Keratinocyte (primary cell): ENCODE measurements at regions not wholly inside any gene's neighbourhood (a gene's known extent, or its start where the extent isn't known, plus 50 kb on each side); places are given as distances from the start of the nearest gene placed in this dataset.

Experiments used
- DNase-seq: peaks from one replicate; pipeline ENCODE4 v3.0.0-alpha.2; 2011; ENCODE audit warnings: low read depth, missing footprints, low spot score
- FAIRE-seq: peaks from 2 replicates; lab custom pipeline; 2011; peaks lifted over from hg19 to GRCh38; lab: Jason Lieb, UNC
- H2AFZ ChIP-seq: 2 replicates; pipeline ENCODE4 v1.6.0; 2012; ENCODE audit warnings: low read length, control low read depth, inconsistent platforms; ENCODE audit not compliant: control insufficient read depth
- H3K27ac ChIP-seq: 2 replicates; pipeline ENCODE4 v1.5.1; 2011; ENCODE audit warnings: low read length; ENCODE audit not compliant: control insufficient read depth, insufficient read depth
- H3K27me3 ChIP-seq: 3 replicates; pipeline ENCODE4 v1.6.0; 2011; ENCODE audit warnings: low read length; ENCODE audit not compliant: control insufficient read depth, insufficient read depth; ENCODE audit errors: extremely low read depth
- H3K36me3 ChIP-seq, 2 experiments: 2 replicates in 1 of 2; 3 replicates in 1 of 2; pipeline ENCODE4 v1.5.1; 2011; ENCODE audit warnings: low read length in 2 of 2, mild to moderate bottlenecking in 1 of 2; ENCODE audit not compliant: control insufficient read depth in 2 of 2, insufficient read depth in 2 of 2; ENCODE audit errors: extremely low read depth in 1 of 2
- H3K4me1 ChIP-seq: 3 replicates; pipeline ENCODE4 v1.5.1; 2011; ENCODE audit warnings: low read length; ENCODE audit not compliant: control insufficient read depth, insufficient read depth; ENCODE audit errors: extremely low read depth
- H3K4me2 ChIP-seq: 3 replicates; pipeline ENCODE4 v1.6.0; 2011; ENCODE audit warnings: low read depth, low read length; ENCODE audit not compliant: control insufficient read depth, insufficient read depth; ENCODE audit errors: extremely low read depth
- H3K4me3 ChIP-seq, 3 experiments: fragments of 200-600 bp in 1 of 3; sonication (generic) in 1 of 3; 2 replicates in 2 of 3; 3 replicates in 1 of 3; pipeline ENCODE4 v1.5.1; 2011 to 2016; ENCODE audit warnings: low read length in 3 of 3, mild to moderate bottlenecking in 3 of 3, control low read depth in 2 of 3, inconsistent platforms in 1 of 3, low read depth in 1 of 3, mixed read lengths in 1 of 3, mixed run types in 1 of 3, moderate library complexity in 1 of 3; ENCODE audit not compliant: control insufficient read depth in 2 of 3, insufficient read depth in 2 of 3; ENCODE audit errors: extremely low read depth in 1 of 3
- H3K79me2 ChIP-seq: 2 replicates; pipeline ENCODE4 v1.6.0; 2012; ENCODE audit warnings: low read length; ENCODE audit not compliant: control insufficient read depth, insufficient read depth
- H3K9ac ChIP-seq: 3 replicates; pipeline ENCODE4 v1.6.0; 2011; ENCODE audit warnings: low read length; ENCODE audit not compliant: control insufficient read depth, insufficient read depth; ENCODE audit errors: extremely low read depth
- H3K9me1 ChIP-seq: 3 replicates; pipeline ENCODE4 v1.6.0; 2011; ENCODE audit warnings: low read length; ENCODE audit not compliant: control insufficient read depth, insufficient read depth; ENCODE audit errors: extremely low read depth
- H3K9me3 ChIP-seq: 2 replicates; pipeline ENCODE4 v1.5.1; 2012; ENCODE audit warnings: low read depth, low read length; ENCODE audit not compliant: control insufficient read depth
- H4K20me1 ChIP-seq: 3 replicates; pipeline ENCODE4 v1.6.0; 2011; ENCODE audit warnings: low read length; ENCODE audit not compliant: control insufficient read depth, insufficient read depth; ENCODE audit errors: extremely low read depth
- CTCF ChIP-seq, 3 experiments: IDR thresholded peaks in 1 of 3; conservative IDR thresholded peaks in 1 of 3; optimal IDR thresholded peaks in 1 of 3; 2 replicates in 2 of 3; 3 replicates in 1 of 3; pipeline versions ENCODE3 to v1.5.1; 2011; ENCODE audit warnings: low read length in 3 of 3, mild to moderate bottlenecking in 3 of 3, moderate library complexity in 2 of 3, control low read depth in 1 of 3, inconsistent platforms in 1 of 3; ENCODE audit not compliant: insufficient read depth in 2 of 3; ENCODE audit errors: extremely low read depth in 1 of 3
- EZH2 ChIP-seq: IDR thresholded peaks from one replicate; pipeline ENCODE4 v1.6.1; 2012; ENCODE audit warnings: inconsistent platforms, mild to moderate bottlenecking, low read length, moderate library complexity
- dilution Hi-C: fragments of 300-500 bp; cut with MboI; formaldehyde crosslinking; loops from one replicate; pipeline ENCODE4 v1.7.0; 2020; ENCODE audit warnings: low sequenced_read_pairs; ENCODE audit not compliant: extremely low pct_ligation_motif_present

- no peaks in the 10 kb centered on the region for H3K36me3 ChIP-seq
- DNase-seq: no peak
- H3K27ac ChIP-seq: no peak overlapping the region
- no peaks in the 10 kb centered on the region for H4K20me1 ChIP-seq
- H3K9ac ChIP-seq: no peak overlapping the region
- no peak overlapping the region for H3K4me3 ChIP-seq
- H3K9me3 ChIP-seq: no peaks in the 10 kb centered on the region
- no peak overlapping the region for H3K4me2 ChIP-seq
- no peaks in the 10 kb centered on the region for H3K4me1 ChIP-seq
- no peaks in the 10 kb centered on the region for H3K27me3 ChIP-seq
- no peaks in the 10 kb centered on the region for H3K9me1 ChIP-seq
- TF ChIP-seq CTCF (optimal IDR thresholded peaks at IDR 0.05 in 1 of 3, IDR thresholded peaks at IDR 0.05 in 1 of 3, conservative IDR thresholded peaks at IDR 0.05 in 1 of 3; ENCODE audit: extremely low read depth in 1 of 3, insufficient read depth in 2 of 3, low read length in 3 of 3) (no peak), EZH2 (no peak)
- no peak overlapping the region for H2AFZ ChIP-seq
- no peak for FAIRE-seq
- H3K79me2 ChIP-seq: no peaks in the 10 kb centered on the region
- dilution Hi-C loops: no loop called here
Observed at GRCh38 chr7:16046041-16046440, 359.6 kb upstream of the MEOX2 start.

GRCh38 chr7:16045296-16045695, 358.8 kb upstream of the MEOX2 start:
- DNase-seq (no peak), FAIRE-seq (no peak)
- no peak overlapping the region for H3K4me3 ChIP-seq
- dilution Hi-C loops: no loop called here
- no peaks in the 10 kb centered on the region for H3K4me1 ChIP-seq
- H3K9ac ChIP-seq: no peak overlapping the region
- H4K20me1 ChIP-seq: no peaks in the 10 kb centered on the region
- no peaks in the 10 kb centered on the region for H3K9me1 ChIP-seq
- H3K36me3 ChIP-seq: no peaks in the 10 kb centered on the region
- no peak overlapping the region for H3K27ac ChIP-seq
- H3K79me2 ChIP-seq: no peaks in the 10 kb centered on the region
- H3K9me3 ChIP-seq: no peaks in the 10 kb centered on the region
- H3K27me3 ChIP-seq: no peaks in the 10 kb centered on the region
- H2AFZ ChIP-seq: no peak overlapping the region
- no peak overlapping the region for H3K4me2 ChIP-seq
- TF ChIP-seq EZH2 (no peak), CTCF (optimal IDR thresholded peaks at IDR 0.05 in 1 of 3, IDR thresholded peaks at IDR 0.05 in 1 of 3, conservative IDR thresholded peaks at IDR 0.05 in 1 of 3; ENCODE audit: extremely low read depth in 1 of 3, insufficient read depth in 2 of 3, low read length in 3 of 3) (no peak)
